Adipocyte (in vitro differentiated cells): ENCODE measurements at regions not wholly inside any gene's neighbourhood (a gene's known extent, or its start where the extent isn't known, plus 50 kb on each side); places are given as distances from the start of the nearest gene placed in this dataset.

Experiments used
- DNase-seq: peaks from one replicate; pipeline ENCODE4 v3.0.0-alpha.2; 2015; ENCODE audit warnings: low read depth
- H3K27me3 ChIP-seq: replicated peaks from 2 replicates; pipeline ENCODE4 v1.7.0; 2013; ENCODE audit warnings: mild to moderate bottlenecking, low read length, moderate library complexity; ENCODE audit not compliant: control insufficient read depth, insufficient read depth
- H3K36me3 ChIP-seq: 2 replicates; pipeline ENCODE4 v1.7.0; 2013; ENCODE audit warnings: low read length, mild to moderate bottlenecking, moderate library complexity; ENCODE audit not compliant: control insufficient read depth, insufficient read depth, severe bottlenecking
- H3K4me1 ChIP-seq: 2 replicates; pipeline ENCODE4 v1.7.0; 2013; ENCODE audit warnings: mild to moderate bottlenecking, low read length, moderate library complexity; ENCODE audit not compliant: control insufficient read depth, insufficient read depth
- H3K4me3 ChIP-seq: 2 replicates; pipeline ENCODE4 v1.7.0; 2013; ENCODE audit warnings: mild to moderate bottlenecking, low read length, moderate library complexity
- H3K9ac ChIP-seq: 2 replicates; pipeline ENCODE4 v1.7.0; 2013; ENCODE audit warnings: mild to moderate bottlenecking, low read length, moderate library complexity
- H3K9me3 ChIP-seq: 2 replicates; pipeline ENCODE4 v1.7.0; 2013; ENCODE audit warnings: mild to moderate bottlenecking, low read length, moderate library complexity; ENCODE audit not compliant: control insufficient read depth

DNA sequence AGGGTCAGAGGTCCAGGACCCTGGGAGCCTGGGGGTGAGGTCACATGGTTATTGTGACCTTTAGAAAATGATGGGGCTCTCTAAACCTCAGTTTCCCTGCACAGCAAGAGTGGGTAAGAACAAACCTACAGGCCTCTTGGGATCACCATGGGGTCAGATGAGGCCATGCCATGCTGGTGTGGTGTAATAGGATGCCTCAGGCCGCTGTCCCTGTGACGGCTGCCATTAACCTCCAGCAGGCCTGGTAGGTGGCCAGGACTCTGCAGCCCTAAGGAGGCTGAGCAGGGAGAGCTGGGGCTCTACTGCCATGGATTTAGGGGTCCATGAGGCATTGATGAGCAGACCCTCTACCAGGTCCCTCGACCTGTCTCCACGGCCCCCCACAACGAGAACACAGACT, 265.5 kb downstream of the CTTN start:
- Histone ChIP-seq H3K27me3 (no peaks in the 10 kb centered on the region), H3K9ac (no peak overlapping the region), H3K4me3 (no peak overlapping the region), H3K4me1 (peaks cover 9% of the 10 kb centered on the region), H3K36me3 (no peaks in the 10 kb centered on the region), H3K9me3 (no peaks in the 10 kb centered on the region)
- DNase-seq, result no peak

GRCh38 chr11:70666311-70666710, 268.0 kb downstream of the CTTN start:
- no peaks in the 10 kb centered on the region for H3K9me3 ChIP-seq
- peaks cover 9% of the 10 kb centered on the region for H3K4me1 ChIP-seq
- H3K36me3 ChIP-seq, result no peaks in the 10 kb centered on the region
- H3K9ac ChIP-seq, result no peak overlapping the region
- DNase-seq, result no peak
- no peaks in the 10 kb centered on the region for H3K27me3 ChIP-seq
- H3K4me3 ChIP-seq, result no peak overlapping the region

- no peaks in the 10 kb centered on the region for H3K9me3 ChIP-seq
- H3K36me3 ChIP-seq, result no peaks in the 10 kb centered on the region
- peaks cover 4% of the 10 kb centered on the region for H3K4me1 ChIP-seq
- H3K9ac ChIP-seq, result no peak overlapping the region
- no peak overlapping the region for H3K4me3 ChIP-seq
- DNase-seq, result no peak
- no peaks in the 10 kb centered on the region for H3K27me3 ChIP-seq
Observed at GRCh38 chr11:70667767-70668166, 269.4 kb downstream of the CTTN start.

- no peak for DNase-seq
- Histone ChIP-seq H3K36me3 (no peaks in the 10 kb centered on the region), H3K9me3 (no peaks in the 10 kb centered on the region), H3K9ac (no peak overlapping the region), H3K4me3 (no peak overlapping the region), H3K4me1 (no peaks in the 10 kb centered on the region), H3K27me3 (no peaks in the 10 kb centered on the region)
Observed at GRCh38 chr11:70668204-70669202, 270.2 kb downstream of the CTTN start.

DNA sequence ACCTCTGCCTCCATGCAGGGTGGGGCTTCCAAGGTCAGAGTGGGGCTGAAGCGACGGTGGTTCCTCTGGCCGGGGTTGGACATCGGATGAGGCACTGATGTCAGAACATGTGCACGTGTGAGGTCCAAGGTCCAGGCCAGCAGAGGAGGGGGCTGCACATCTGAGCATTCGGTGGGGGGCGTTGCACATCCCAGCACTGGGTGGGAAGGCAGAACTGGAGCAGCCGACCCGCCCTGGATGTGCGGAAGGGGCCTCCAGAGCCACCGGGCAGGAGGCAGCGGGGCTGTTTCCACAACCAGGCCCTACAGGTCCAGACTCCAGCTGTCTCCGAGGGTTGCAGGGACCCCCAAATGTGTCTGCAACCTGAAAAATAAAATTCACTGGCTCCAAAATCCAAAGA, 271.0 kb downstream of the CTTN start:
- Histone ChIP-seq H3K4me1 (no peaks in the 10 kb centered on the region), H3K27me3 (no peaks in the 10 kb centered on the region), H3K4me3 (no peak overlapping the region), H3K36me3 (no peaks in the 10 kb centered on the region), H3K9me3 (no peaks in the 10 kb centered on the region), H3K9ac (no peak overlapping the region)
- no peak for DNase-seq

- no peaks in the 10 kb centered on the region for H3K27me3 ChIP-seq
- H3K9ac ChIP-seq, result no peak overlapping the region
- H3K4me3 ChIP-seq, result no peak overlapping the region
- H3K4me1 ChIP-seq, result no peaks in the 10 kb centered on the region
- no peaks in the 10 kb centered on the region for H3K9me3 ChIP-seq
- DNase-seq, result no peak
- no peaks in the 10 kb centered on the region for H3K36me3 ChIP-seq
Observed at GRCh38 chr11:70669871-70670675, 271.7 kb downstream of the CTTN start.

DNA sequence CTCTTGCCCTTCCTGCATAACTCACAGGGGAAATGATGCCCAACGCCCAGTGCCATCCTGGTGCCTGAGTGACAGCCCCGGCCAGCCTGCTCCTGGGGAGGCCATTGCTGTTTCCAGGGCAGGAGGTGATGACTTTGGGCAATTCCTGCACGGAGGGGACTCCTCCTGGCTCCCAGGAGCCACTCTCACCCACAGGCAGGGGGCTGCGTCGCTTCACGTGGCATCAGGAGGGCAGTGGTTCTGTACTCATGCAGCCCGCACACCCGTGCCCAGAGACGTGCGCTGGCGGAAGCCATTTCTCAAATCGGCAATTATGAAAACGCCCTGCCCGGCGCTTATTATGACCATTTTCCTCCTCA, 272.3 kb downstream of the CTTN start:
- Histone ChIP-seq H3K9me3 (no peaks in the 10 kb centered on the region), H3K9ac (no peak overlapping the region), H3K4me1 (no peaks in the 10 kb centered on the region), H3K4me3 (no peak overlapping the region), H3K36me3 (no peaks in the 10 kb centered on the region), H3K27me3 (no peaks in the 10 kb centered on the region)
- DNase-seq, result no peak

GRCh38 chr11:70671083-70671482, 272.8 kb downstream of the CTTN start:
- Histone ChIP-seq H3K36me3 (no peaks in the 10 kb centered on the region), H3K4me3 (no peak overlapping the region), H3K9ac (no peak overlapping the region), H3K4me1 (no peaks in the 10 kb centered on the region), H3K27me3 (no peaks in the 10 kb centered on the region), H3K9me3 (no peaks in the 10 kb centered on the region)
- no peak for DNase-seq

- no peak for DNase-seq
- H3K36me3 ChIP-seq, result no peaks in the 10 kb centered on the region
- H3K9ac ChIP-seq, result no peak overlapping the region
- H3K4me3 ChIP-seq, result no peak overlapping the region
- H3K4me1 ChIP-seq, result no peaks in the 10 kb centered on the region
- no peaks in the 10 kb centered on the region for H3K27me3 ChIP-seq
- H3K9me3 ChIP-seq, result no peaks in the 10 kb centered on the region
Observed at GRCh38 chr11:70671611-70672010, 273.3 kb downstream of the CTTN start.

DNA sequence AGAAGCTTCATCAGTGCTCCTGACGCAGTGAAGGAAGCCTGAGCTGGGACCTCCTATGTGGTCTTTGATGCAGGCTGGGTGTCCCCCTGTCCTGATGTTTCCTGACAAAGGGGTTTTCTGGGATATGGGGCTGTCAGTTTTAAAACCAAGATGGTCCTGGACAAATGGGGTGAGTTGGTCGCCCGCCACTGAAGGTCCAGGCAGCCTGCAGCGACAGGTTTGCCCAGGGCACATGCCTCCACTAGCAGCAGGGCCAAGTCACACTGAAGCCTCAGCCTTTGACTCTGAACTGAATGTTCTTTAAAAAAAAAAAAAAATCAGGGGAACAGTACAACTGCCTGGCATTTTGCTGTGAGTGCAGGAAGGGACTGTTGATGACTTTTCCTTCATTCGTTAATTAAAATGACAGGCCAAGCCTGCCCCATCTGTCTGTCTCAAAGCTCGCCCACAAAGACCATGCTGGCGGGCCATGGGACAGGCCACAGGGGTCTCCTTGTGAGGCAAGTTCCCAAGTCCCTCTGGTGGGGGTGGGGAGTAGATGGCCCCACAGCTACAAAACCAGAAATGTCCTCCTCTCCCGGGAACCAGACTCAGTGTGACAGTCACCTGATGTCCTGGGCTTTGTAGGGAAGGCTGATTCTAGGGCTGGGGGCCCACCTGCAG, 274.8 kb downstream of the CTTN start:
- H3K27me3 ChIP-seq, result peaks cover 4% of the 10 kb centered on the region
- no peaks in the 10 kb centered on the region for H3K36me3 ChIP-seq
- no peaks in the 10 kb centered on the region for H3K4me1 ChIP-seq
- no peak overlapping the region for H3K9ac ChIP-seq
- H3K4me3 ChIP-seq, result no peak overlapping the region
- DNase-seq, result no peak
- H3K9me3 ChIP-seq, result no peaks in the 10 kb centered on the region

GRCh38 chr11:70674605-70675004, 276.3 kb downstream of the CTTN start:
- H3K9ac ChIP-seq, result no peak overlapping the region
- H3K9me3 ChIP-seq, result no peaks in the 10 kb centered on the region
- peaks cover 4% of the 10 kb centered on the region for H3K27me3 ChIP-seq
- H3K4me3 ChIP-seq, result no peak overlapping the region
- H3K4me1 ChIP-seq, result no peaks in the 10 kb centered on the region
- no peaks in the 10 kb centered on the region for H3K36me3 ChIP-seq
- no peak for DNase-seq
